ENCODE measurements at regions not wholly inside any gene's neighbourhood (a gene's known extent, or its start where the extent isn't known, plus 50 kb on each side); places are given as distances from the start of the nearest gene placed in this dataset.

DNA sequence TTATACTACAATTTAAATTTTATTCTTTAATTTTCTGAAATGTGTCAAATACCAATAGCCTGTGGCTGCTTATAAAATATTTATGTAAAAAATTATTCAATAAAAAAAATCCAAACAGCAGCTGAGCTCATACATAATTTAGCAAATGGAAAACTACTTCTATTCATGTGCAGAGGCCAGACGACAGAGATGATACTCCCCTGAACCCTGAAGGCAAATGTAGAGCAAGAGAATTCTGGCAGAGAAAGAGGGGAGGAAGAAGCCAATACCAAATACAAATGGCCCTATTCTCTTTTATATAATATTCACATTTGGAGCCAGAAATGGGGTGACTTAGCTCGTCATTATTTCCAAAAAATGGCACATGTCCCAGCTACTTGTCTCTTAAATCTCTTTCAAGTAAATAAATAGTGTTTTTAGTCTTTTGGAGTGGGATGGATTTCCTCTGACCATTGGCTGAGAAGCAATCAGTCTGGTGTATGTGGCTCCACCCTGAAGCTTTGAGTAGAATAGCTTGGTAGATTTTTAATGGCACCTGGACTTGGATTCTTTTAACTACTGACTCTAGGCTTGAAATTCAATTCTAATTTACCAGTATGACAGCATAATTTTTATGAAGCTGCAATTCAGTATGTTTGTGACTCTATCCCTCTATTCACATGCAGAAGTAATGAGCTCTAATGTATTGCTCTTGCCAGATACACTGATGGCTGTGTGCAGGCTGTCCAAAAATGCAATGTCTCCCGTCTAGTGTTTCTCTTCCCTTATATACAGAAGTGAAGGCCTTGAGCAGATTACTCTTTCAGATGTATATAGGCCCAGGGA is 113.4 kb upstream of the SCAF11 start:
- intact Hi-C loops (cut with DNase I): no loop called here
- Histone ChIP-seq H3K36me3 (no peaks in the 10 kb centered on the region), H3K27ac (no peak overlapping the region), H3K4me3 (no peak overlapping the region), H3K9me3 (no peaks in the 10 kb centered on the region), H3K4me1 (replicated peaks) (no peaks in the 10 kb centered on the region), H3K27me3 (replicated peaks; ENCODE audit: insufficient read depth) (no peaks in the 10 kb centered on the region)
- TF ChIP-seq, protein P1, sequence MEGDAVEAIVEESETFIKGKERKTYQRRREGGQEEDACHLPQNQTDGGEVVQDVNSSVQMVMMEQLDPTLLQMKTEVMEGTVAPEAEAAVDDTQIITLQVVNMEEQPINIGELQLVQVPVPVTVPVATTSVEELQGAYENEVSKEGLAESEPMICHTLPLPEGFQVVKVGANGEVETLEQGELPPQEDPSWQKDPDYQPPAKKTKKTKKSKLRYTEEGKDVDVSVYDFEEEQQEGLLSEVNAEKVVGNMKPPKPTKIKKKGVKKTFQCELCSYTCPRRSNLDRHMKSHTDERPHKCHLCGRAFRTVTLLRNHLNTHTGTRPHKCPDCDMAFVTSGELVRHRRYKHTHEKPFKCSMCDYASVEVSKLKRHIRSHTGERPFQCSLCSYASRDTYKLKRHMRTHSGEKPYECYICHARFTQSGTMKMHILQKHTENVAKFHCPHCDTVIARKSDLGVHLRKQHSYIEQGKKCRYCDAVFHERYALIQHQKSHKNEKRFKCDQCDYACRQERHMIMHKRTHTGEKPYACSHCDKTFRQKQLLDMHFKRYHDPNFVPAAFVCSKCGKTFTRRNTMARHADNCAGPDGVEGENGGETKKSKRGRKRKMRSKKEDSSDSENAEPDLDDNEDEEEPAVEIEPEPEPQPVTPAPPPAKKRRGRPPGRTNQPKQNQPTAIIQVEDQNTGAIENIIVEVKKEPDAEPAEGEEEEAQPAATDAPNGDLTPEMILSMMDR (IDR thresholded peaks at IDR 0.05): no peak
- TF ChIP-seq POLR2A (IDR thresholded peaks at IDR 0.05) (no peak), POLR2AphosphoS5 (IDR thresholded peaks at IDR 0.05) (no peak)
- DNase-seq (ENCODE audit: low spot score): no peak
- 29% methylated on average over 3 of the region's 3 CpGs for WGBS

DNA sequence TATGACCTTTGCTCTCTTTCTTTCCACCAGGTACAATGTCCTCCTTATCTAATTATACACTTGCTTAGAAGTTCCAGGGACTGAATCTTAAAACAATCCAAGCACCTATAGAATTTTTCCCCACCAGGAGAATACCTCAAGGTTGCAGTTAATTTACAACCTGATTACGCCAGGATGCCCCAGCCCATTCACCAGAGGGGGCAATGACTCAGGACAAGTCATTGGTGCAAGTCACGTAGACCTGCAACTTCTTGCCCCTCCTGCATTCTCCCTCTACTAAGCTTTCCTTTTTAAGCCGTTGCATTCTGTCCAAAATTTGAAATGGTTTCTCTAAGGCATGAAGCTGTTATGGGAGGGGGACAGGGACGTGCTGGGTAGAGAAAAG is 111.1 kb upstream of the SCAF11 start:
- no peaks in the 10 kb centered on the region for H3K36me3 ChIP-seq
- H3K27ac ChIP-seq: no peak overlapping the region
- WGBS: 91% methylated on average over 4 of the region's 4 CpGs
- no peak for DNase-seq (ENCODE audit: low spot score)
- H3K27me3 ChIP-seq (replicated peaks; ENCODE audit: insufficient read depth): no peaks in the 10 kb centered on the region
- H3K9me3 ChIP-seq: no peaks in the 10 kb centered on the region
- TF ChIP-seq, protein P1 (IDR thresholded peaks at IDR 0.05): no peak
- no peak for TF ChIP-seq POLR2AphosphoS5 (IDR thresholded peaks at IDR 0.05)
- TF ChIP-seq POLR2A (IDR thresholded peaks at IDR 0.05): no peak
- H3K4me3 ChIP-seq: no peak overlapping the region
- H3K4me1 ChIP-seq (replicated peaks): no peaks in the 10 kb centered on the region
- intact Hi-C loops (cut with DNase I): no loop called here

DNA sequence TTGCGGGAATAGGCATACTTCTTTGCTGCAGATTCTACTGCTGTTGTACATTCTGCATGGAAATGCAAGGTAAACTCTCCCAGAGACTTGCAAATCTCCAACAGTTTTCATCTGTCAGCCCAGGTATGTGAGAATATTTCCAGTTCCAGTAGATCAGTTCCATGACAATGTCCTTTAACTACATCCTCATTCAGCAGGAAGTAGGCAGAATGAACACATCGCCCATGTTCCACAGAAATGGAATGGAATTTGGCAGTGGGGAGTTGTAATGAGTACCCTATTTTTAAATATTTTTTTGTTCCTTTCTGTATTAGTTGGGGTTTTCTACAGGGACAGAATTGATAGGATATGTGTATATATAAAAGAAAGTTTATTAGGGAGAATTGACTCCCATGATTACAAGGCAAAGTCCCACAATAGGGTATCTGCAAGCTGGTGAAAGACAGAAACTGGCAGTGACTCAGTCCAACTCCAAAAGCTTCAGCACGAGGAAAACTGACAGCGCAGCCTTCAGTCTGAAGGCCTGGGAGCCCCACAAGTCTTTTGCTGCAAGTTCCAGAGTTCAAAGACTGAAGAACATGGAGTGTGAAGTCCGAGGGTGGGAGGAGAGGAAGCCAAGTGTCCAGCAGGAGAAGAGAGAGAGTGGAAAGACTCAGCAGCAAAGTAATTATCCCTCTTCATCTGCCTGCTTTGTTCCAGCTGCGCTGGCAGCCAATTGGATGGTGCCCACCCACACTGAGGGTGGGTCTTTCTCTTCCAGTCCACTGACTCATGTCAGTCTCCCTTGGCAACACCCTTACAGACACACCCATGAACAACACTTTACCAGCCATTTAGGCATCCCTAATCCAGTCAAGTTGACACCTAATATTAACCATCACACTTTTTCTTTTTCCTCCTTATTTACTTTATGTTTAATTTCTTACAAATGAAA is 110.4 kb upstream of the SCAF11 start:
- TF ChIP-seq, protein P1 (IDR thresholded peaks at IDR 0.05): no peak
- TF ChIP-seq POLR2A (IDR thresholded peaks at IDR 0.05): no peak
- no peak for TF ChIP-seq POLR2AphosphoS5 (IDR thresholded peaks at IDR 0.05)
- Histone ChIP-seq H3K27ac (no peak overlapping the region), H3K36me3 (no peaks in the 10 kb centered on the region), H3K27me3 (replicated peaks; ENCODE audit: insufficient read depth) (no peaks in the 10 kb centered on the region), H3K9me3 (no peaks in the 10 kb centered on the region), H3K4me1 (replicated peaks) (no peaks in the 10 kb centered on the region), H3K4me3 (no peak overlapping the region)
- WGBS: 75% methylated on average over 6 of the region's 6 CpGs
- no peak for DNase-seq (ENCODE audit: low spot score)
- intact Hi-C loops (cut with DNase I): no loop called here

DNA sequence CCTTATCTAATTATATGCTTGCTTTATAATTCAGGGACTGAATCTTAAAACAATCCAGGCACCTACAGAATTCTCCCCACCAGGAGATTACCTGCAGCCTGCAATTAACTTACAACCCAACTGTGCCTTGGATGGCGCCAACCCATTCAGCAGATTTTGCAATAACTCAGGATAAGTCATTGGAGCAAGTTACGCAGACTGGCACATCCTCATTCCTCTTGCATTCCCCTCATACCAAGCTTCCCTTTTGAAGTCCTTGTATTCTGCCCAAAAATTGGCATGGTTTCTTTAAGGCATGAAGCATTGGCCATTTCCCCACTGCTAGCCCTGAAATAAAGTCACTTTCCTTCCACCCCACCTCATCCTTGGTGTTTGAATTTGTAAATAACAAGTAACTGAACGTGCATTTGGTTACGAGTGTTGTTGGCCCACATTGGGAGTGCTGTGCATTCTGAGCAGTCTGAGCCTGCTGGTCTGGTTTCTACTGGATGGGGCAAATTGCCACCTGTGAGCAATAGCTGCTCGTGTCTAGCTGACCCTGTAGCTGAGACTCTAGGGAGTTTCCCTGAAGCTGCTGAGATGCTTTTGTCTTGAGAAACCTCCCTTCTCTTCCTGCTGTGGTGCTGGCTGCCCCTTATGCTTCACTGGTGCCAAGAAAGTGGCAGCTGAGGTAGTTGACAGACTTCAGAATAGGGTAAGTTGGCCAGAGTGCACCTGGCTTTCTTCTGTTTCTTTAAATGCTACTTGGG is 99.2 kb upstream of the SCAF11 start:
- WGBS: 53% methylated on average over 5 of the region's 5 CpGs
- no peaks in the 10 kb centered on the region for H3K27me3 ChIP-seq (replicated peaks; ENCODE audit: insufficient read depth)
- TF ChIP-seq, protein P1 (IDR thresholded peaks at IDR 0.05): no peak
- no peak for TF ChIP-seq POLR2A (IDR thresholded peaks at IDR 0.05)
- no peak for TF ChIP-seq POLR2AphosphoS5 (IDR thresholded peaks at IDR 0.05)

More for the DNA sequence above, 99.2 kb upstream of the SCAF11 start:
- Histone ChIP-seq H3K27ac (no peak overlapping the region), H3K4me1 (replicated peaks) (no peaks in the 10 kb centered on the region), H3K36me3 (no peaks in the 10 kb centered on the region), H3K9me3 (no peaks in the 10 kb centered on the region), H3K4me3 (no peak overlapping the region)
- no peak for DNase-seq (ENCODE audit: low spot score)
- intact Hi-C loops (cut with DNase I): no loop called here

All from prostate gland (tissue), 2 donors.